NCI-H2029 (cell line): ENCODE measurements at regions not wholly inside any gene's neighbourhood (a gene's known extent, or its start where the extent isn't known, plus 50 kb on each side); places are given as distances from the start of the nearest gene placed in this dataset.
"Not testable (repeated sequence)": the region's sequence is repeated elsewhere in the genome, so short reads cannot be mapped to it uniquely, and the experiment has no call there.

Experiments
- DNase-seq: peaks from one replicate; lab custom pipeline; 2025; lab: John Stamatoyannopoulos, UW

- DNase-seq = no peak
These were observed 234.4 kb downstream of the RPIA start for GRCh38 chr2:88925770-88926462.

- DNase-seq = no peak
These were observed 235.7 kb downstream of the RPIA start for GRCh38 chr2:88927128-88927527.

DNA sequence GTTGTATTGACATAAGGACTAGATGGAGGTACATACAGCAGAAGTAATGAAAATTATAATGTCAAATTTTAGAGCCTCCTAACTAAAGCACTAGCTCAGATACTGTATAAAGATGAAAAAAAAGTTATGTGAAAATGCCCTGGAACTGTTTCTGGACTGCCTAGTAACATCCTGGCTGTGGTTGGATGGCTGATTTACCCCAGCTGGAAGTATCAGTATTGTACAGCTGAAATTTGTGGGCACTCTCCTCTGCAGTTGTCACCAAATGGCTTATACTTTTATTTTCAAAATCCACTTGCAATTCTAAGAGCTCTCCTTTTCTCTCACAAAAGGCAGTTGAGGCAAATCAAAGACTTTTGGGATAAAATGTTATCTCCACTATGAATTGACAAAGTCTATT is 239.2 kb downstream of the RPIA start:
- DNase-seq = no peak

- no peak for DNase-seq
These were observed 241.2 kb downstream of the RPIA start for GRCh38 chr2:88932686-88933085.

DNA sequence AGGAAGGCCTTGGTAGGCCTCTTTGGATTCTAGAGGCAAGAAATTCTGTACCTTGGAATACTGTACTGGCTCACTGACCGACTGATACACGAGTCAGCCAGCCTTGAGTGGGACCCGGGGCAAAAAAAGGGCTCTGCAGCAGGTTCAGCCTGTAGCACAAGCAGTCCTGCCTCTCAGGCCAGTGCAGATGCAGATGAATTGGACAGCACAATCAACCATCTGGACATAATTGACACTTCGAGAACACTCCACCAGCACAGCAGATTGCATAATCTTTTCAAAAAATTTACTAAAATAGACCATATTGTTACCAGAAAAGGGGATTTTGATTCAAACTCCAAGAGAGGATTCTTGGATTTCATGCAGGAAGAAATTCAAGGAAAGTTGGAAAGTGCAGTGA is 241.6 kb downstream of the RPIA start:
- no peak for DNase-seq

DNA sequence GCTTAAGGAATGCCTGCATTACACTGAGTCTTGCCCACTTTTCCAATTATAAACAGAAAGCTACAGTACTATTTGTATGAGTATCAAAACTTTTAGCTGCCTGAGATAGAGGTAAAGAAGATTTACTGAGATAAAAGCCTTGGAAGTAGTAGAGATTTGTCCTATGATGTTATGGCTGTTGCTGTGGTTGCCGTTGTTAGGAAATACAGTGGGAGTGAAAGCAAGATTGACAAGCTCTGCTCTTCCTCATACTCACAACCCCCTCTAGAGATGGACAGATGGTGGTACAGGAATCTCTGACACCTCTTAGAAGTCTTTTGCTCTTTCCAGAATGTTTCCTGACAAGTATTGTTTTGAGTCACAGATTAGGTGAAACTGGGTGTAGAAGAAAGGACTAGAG is 242.5 kb downstream of the RPIA start:
- no peak for DNase-seq

DNA sequence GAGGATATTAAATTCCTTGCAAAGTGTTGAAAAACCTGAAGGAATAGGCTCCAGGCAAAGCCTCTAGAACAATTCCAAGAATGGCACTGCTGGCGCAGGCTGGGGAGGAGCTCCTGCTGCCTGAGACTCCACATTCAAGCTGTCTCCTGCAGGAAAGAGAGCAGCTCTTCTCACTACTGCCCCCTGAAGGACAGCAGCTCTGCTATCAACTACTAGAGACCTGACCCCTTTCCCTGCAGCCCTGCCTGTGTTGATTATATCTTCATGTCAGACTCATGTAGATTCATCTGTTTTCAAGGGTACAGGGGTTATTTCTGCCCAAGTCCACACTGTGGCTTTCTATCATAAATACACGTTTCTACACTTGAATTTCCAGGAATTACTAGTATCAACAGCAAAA is 249.7 kb downstream of the RPIA start:
- DNase-seq = not testable (repeated sequence)

- no peak for DNase-seq
These were observed 251.3 kb downstream of the RPIA start for GRCh38 chr2:88942798-88943197.

DNA sequence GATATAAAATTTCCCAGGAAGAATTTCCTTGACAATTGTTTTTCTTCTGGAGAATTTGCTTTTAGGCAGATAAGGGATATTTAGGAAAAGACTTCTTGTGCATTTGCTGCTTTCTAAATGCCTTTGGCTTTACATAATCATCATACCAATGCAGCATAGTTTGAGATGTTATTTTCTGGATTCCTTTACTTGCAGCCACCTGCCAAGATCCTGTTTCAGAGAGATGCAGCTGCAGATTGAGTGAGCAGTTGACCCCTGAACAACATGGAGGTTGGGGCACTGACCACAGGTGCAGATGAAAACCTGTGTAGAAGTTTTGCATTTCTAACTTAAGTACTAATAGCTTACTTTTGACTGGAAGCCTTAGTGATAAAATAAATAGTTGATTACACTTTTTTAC is 257.9 kb downstream of the RPIA start:
- no peak for DNase-seq

- no peak for DNase-seq
These were observed 258.5 kb downstream of the RPIA start for GRCh38 chr2:88950010-88950409.

DNA sequence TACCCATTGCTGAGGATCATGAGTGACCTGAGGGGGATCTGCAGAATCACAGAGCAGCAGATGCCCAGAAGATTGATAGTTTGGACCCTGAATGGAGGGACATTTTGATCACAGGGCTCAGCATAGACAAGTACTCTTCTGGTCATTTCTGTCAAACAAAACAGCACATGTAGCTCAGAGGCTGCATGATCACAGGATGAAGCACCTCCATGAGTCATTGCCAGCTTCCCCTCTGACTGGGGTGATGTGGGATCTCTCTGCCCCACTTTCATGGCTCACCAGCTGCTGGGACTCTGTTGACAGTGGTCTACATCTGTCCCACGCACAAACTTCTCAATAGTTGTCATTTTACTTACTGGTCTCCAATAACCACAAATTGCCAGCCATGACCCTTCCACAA is 264.1 kb downstream of the RPIA start:
- DNase-seq = no peak

- no peak for DNase-seq
These were observed 268.2 kb downstream of the RPIA start for GRCh38 chr2:88959480-88960204.

GRCh38 chr2:88961323-88961722 is 269.9 kb downstream of the RPIA start:
- DNase-seq = not testable (repeated sequence)

DNA sequence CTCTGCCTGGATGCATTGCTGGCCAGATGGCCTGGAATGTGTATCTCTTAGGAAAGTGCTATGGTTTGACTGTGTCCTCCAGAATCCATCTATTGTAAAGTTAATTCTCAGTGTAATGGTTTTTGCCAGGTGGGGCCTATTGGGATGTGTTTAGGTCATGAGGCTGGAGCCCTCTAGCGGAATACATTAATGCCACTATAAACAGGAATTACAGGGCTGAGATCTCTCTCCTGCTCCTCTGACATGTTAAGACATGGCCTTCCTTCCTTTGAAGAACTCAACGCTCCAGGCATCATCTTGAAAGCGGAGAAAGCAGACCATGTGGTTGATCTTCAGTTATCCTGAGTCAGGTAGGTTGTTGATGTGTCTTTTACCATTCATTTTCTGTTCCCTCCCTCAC is 276.4 kb downstream of the RPIA start:
- no peak for DNase-seq

DNA sequence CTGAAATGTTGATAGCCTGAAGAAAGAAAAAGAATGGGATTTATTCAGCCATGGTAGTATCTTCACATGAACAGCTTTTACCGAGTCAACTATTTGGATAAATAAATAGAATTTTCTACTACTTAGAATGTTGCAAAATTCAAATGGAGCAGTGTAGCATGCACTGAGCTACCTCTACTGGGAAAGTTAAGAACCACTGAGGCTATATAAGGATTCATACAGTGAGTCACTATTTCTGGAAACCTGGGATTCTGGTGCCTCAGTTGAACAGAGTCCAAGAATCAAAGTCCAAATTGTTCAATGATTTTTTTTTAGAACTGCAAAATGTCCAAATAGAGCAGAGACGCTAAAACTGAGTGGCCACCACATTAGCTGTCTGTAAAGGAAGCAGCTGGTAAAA is 286.5 kb downstream of the RPIA start:
- DNase-seq = not testable (repeated sequence)

DNA sequence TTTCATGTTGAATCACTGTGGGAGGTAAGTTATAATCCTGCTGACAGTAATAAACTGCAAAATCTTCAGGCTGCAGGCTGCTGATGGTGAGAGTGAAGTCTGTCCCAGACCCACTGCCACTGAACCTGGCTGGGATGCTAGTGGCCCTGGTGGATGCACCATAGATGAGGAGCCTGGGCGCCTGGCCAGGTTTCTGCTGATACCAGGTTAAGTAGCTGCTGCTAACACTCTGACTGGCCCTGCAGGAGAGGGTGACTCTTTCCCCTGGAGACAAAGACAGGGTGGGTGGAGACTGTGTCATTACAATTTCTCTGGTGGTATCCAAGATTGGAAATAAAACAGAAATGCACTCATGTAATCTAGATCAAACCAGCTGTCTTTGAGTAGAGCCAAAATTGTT is 287.0 kb downstream of the RPIA start:
- peak; percentile 0 for DNase-seq

- DNase-seq = not testable (repeated sequence)
These were observed 292.6 kb downstream of the RPIA start for GRCh38 chr2:88984079-88984478.

DNA sequence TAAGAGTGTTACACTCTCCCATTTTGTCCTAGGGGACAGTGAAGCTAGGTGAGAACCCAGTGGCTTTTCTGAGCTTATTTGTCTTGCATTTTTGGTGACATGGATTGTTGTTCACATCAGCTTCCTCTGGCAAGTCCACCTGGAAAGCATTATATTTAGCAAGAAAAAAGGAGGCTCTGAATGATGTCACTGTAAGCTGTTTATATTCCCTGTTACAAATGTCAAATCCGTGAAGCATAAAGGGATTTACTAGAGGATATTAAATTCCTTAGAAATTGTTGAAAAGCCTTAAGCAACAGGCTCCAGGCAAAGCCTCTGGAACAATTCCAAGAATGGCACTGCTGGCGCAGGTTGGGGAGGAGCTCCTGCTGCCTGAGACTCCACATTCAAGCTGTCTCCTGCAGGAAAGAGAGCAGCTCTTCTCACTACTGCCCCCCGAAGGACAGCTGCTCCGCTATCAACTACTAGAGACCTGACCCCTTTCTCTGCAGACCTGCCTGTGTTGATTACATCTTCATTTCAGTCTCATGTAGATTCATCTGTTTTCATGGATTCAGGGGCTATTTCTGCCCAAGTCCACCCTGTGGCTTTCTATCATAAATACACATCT is 295.4 kb downstream of the RPIA start:
- not testable (repeated sequence) for DNase-seq

- not testable (repeated sequence) for DNase-seq
These were observed 297.1 kb downstream of the RPIA start for GRCh38 chr2:88988617-88989016.

GRCh38 chr2:88992819-88993218 is 301.3 kb downstream of the RPIA start:
- DNase-seq = not testable (repeated sequence)

DNA sequence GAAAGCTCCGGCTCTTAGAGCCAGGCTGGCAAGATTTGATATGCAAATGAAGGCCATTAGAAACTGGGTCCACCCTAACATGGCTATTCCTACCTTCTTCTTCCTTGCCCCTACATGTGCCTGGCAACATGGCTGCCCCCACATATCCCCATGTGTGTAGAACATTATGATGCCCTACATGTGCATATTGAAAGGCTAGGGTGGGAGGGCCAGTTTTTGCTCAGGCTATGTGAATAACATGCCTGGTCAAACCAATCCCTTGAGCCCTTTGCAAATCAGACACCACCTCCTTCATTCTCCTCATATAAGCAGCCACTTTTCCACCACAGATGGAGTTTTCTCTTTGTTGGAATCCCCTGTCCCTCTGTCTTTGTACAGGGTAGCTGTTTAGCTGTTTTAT is 303.4 kb downstream of the RPIA start:
- DNase-seq = not testable (repeated sequence)

DNA sequence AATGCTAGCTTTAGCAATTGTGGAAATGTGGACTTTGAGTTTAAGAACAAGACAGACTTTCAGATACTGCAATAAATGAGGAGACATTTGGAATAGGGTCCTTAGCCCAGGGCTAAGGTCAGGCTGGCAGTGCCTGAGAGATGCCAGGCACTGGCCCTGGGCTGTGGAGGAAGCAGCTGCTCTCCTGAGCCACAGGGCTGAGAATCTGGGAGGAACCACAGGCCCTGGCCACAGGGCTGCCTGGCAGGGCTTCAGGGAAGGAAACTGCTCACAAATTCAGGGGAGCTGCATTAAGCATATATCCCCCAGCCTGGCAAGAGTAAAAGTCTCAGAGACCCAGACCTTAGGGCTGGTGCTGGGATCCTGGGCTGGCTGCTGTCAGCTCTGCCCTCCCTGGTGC is 305.1 kb downstream of the RPIA start:
- not testable (repeated sequence) for DNase-seq

DNA sequence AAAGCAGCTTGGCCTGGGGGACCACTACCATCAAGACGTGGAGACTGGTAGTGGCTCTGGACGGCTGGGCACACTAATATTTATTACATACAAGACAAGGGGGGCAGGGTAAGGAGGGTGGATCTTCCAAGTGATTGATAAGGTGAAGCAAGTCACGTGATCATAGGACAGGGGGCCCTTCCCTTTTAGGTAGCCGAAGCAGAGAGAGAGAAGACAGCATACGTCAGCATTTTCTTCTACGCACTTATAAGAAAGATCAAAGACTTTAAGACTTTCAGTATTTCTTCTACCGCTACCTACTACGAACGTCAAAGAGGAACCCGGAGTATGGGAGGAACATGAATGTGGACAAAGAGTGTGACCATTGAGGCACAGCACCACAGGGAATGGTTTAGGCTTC is 307.9 kb downstream of the RPIA start:
- DNase-seq = no peak
